Stomach (tissue), 4 donors: ENCODE measurements at regions not wholly inside any gene's neighbourhood (a gene's known extent, or its start where the extent isn't known, plus 50 kb on each side); places are given as distances from the start of the nearest gene placed in this dataset.

Source experiments
- EP300 ChIP-seq: sonication (generic); formaldehyde crosslinking; IDR thresholded peaks from one replicate; pipeline ENCODE4 v1.6.1; 2017; ENCODE audit warnings: antibody characterized with exemption
- POLR2A ChIP-seq, 4 donors: fragments of 450-650 bp; IDR thresholded peaks; one replicate each; pipeline ENCODE4 v1.6.1; 2016; ENCODE audit warnings: antibody characterized with exemption in 4 of 4, control low read depth in 2 of 4, mild to moderate bottlenecking in 1 of 4, moderate library complexity in 1 of 4

GRCh38 chr12:47449797-47450196, 256.0 kb downstream of the RPAP3 start:
- TF ChIP-seq EP300 = no peak
- TF ChIP-seq POLR2A (IDR thresholded peaks at IDR 0.05) = no peak
